Adrenal gland (tissue), 5 donors: ENCODE measurements at regions not wholly inside any gene's neighbourhood (a gene's known extent, or its start where the extent isn't known, plus 50 kb on each side); places are given as distances from the start of the nearest gene placed in this dataset.

ENCODE experiments used
- CTCF ChIP-seq, 6 experiments: fragments of 450-650 bp in 4 of 6; fragments of 200-600 bp in 2 of 6; sonication (generic) in 1 of 6; IDR thresholded peaks; 1 replicate in 5 of 6; 2 replicates in 1 of 6; pipeline versions ENCODE4 v1.5.1 to v1.8.0; 2016 to 2021; ENCODE audit warnings: antibody characterized with exemption in 6 of 6, mild to moderate bottlenecking in 2 of 6, moderate library complexity in 1 of 6
- POLR2A ChIP-seq, 2 donors: fragments of 450-650 bp; IDR thresholded peaks; one replicate each; pipeline ENCODE4 v1.6.1; 2017; ENCODE audit warnings: antibody characterized with exemption in 2 of 2, mild to moderate bottlenecking in 2 of 2, moderate library complexity in 1 of 2
- donor health status: DM: no; HTN: no; CAD: no.

GRCh38 chr6:113623129-113623528 lies 234.0 kb upstream of the MARCKS start:
- no peak for TF ChIP-seq POLR2A (IDR thresholded peaks at IDR 0.05)
- no peak for TF ChIP-seq CTCF (IDR thresholded peaks at IDR 0.05)
